Kidney glomerular epithelial cell (primary cell): ENCODE measurements at regions not wholly inside any gene's neighbourhood (a gene's known extent, or its start where the extent isn't known, plus 50 kb on each side); places are given as distances from the start of the nearest gene placed in this dataset.
A peak's percentile ranks its signal among the peaks of the same experiment; 100 is the strongest.
"Not testable (repeated sequence)": the region's sequence is repeated elsewhere in the genome, so short reads cannot be mapped to it uniquely, and the experiment has no call there.

Experiments
- DNase-seq: peaks from one replicate; lab custom pipeline; 2025; lab: John Stamatoyannopoulos, UW

GRCh38 chr20:4635781-4636180, 50.5 kb upstream of the PRNP start:
- DNase-seq: no peak

GRCh38 chr20:4635342-4635741, 50.9 kb upstream of the PRNP start:
- no peak for DNase-seq

- DNase-seq: no peak
These were observed 52.5 kb upstream of the PRNP start for GRCh38 chr20:4633780-4634179.

GRCh38 chr20:4633379-4633778, 52.9 kb upstream of the PRNP start:
- DNase-seq: no peak

GRCh38 chr20:4632876-4633275, 53.4 kb upstream of the PRNP start:
- no peak for DNase-seq

- DNase-seq: no peak
These were observed 60.0 kb upstream of the PRNP start for GRCh38 chr20:4626228-4626627.

- no peak for DNase-seq
These were observed 60.6 kb upstream of the PRNP start for GRCh38 chr20:4625687-4626086.

- not testable (repeated sequence) for DNase-seq
These were observed 61.5 kb upstream of the PRNP start for GRCh38 chr20:4624675-4625336.

GRCh38 chr20:4619144-4619543, 67.1 kb upstream of the PRNP start:
- DNase-seq: not testable (repeated sequence)

- no peak for DNase-seq
These were observed 68.8 kb upstream of the PRNP start for GRCh38 chr20:4617484-4617883.

- no peak for DNase-seq
These were observed 69.2 kb upstream of the PRNP start for GRCh38 chr20:4617019-4617418.

GRCh38 chr20:4613718-4614620, 72.3 kb upstream of the PRNP start:
- no peak for DNase-seq

GRCh38 chr20:4613184-4613583, 73.1 kb upstream of the PRNP start:
- DNase-seq: no peak

- DNase-seq: no peak
These were observed 75.4 kb upstream of the PRNP start for GRCh38 chr20:4610871-4611270.

GRCh38 chr20:4609511-4609910, 76.7 kb upstream of the PRNP start:
- DNase-seq: no peak

GRCh38 chr20:4608861-4609260, 77.4 kb upstream of the PRNP start:
- DNase-seq: no peak

GRCh38 chr20:4607287-4607713, 79.0 kb upstream of the PRNP start:
- peak; percentile 55 for DNase-seq

- DNase-seq: no peak
These were observed 80.2 kb upstream of the PRNP start for GRCh38 chr20:4606051-4606450.

- no peak for DNase-seq
These were observed 81.1 kb upstream of the PRNP start for GRCh38 chr20:4605166-4605565.

- no peak for DNase-seq
These were observed 81.7 kb upstream of the PRNP start for GRCh38 chr20:4604580-4604979.

- no peak for DNase-seq
These were observed 82.5 kb upstream of the PRNP start for GRCh38 chr20:4603724-4604123.

GRCh38 chr20:4602297-4602631, 84.0 kb upstream of the PRNP start:
- DNase-seq: no peak

- DNase-seq: peak; percentile 69
These were observed 84.5 kb upstream of the PRNP start for GRCh38 chr20:4601630-4602296.
